HG02981 (cell line): ENCODE measurements at regions not wholly inside any gene's neighbourhood (a gene's known extent, or its start where the extent isn't known, plus 50 kb on each side); places are given as distances from the start of the nearest gene placed in this dataset.
"Not testable (repeated sequence)": the region's sequence is repeated elsewhere in the genome, so short reads cannot be mapped to it uniquely, and the experiment has no call there.

Source experiments
- ATAC-seq: cut with Tn5 transposase; IDR thresholded peaks from one replicate; pipeline ENCODE4 v1.9.1; 2021; ENCODE audit warnings: mild to moderate bottlenecking, moderate library complexity; ENCODE audit not compliant: unreplicated experiment

GRCh38 chr2:154507186-154507585, 191.3 kb upstream of the KCNJ3 start:
- no peak for ATAC-seq

- no peak for ATAC-seq
Observed at GRCh38 chr2:154518872-154519271, 179.6 kb upstream of the KCNJ3 start.

GRCh38 chr2:154520951-154521350, 177.5 kb upstream of the KCNJ3 start:
- ATAC-seq: not testable (repeated sequence)

GRCh38 chr2:154526234-154526633, 172.3 kb upstream of the KCNJ3 start:
- ATAC-seq: no peak

GRCh38 chr2:154527962-154528361, 170.5 kb upstream of the KCNJ3 start:
- no peak for ATAC-seq

GRCh38 chr2:154532004-154532403, 166.5 kb upstream of the KCNJ3 start:
- ATAC-seq: no peak

GRCh38 chr2:154532763-154533162, 165.7 kb upstream of the KCNJ3 start:
- no peak for ATAC-seq

GRCh38 chr2:154533300-154533940, 165.1 kb upstream of the KCNJ3 start:
- ATAC-seq: no peak

- no peak for ATAC-seq
Observed at GRCh38 chr2:154537024-154537423, 161.5 kb upstream of the KCNJ3 start.

GRCh38 chr2:154537843-154538450, 160.5 kb upstream of the KCNJ3 start:
- ATAC-seq: no peak

GRCh38 chr2:154546341-154546740, 152.2 kb upstream of the KCNJ3 start:
- ATAC-seq: no peak

- ATAC-seq: no peak
Observed at GRCh38 chr2:154549869-154550268, 148.6 kb upstream of the KCNJ3 start.

- no peak for ATAC-seq
Observed at GRCh38 chr2:154551649-154552048, 146.8 kb upstream of the KCNJ3 start.

GRCh38 chr2:154554046-154554445, 144.4 kb upstream of the KCNJ3 start:
- ATAC-seq: no peak

GRCh38 chr2:154555710-154556109, 142.8 kb upstream of the KCNJ3 start:
- ATAC-seq: no peak

- ATAC-seq: peak; percentile 63
Observed at GRCh38 chr2:154556146-154556545, 142.3 kb upstream of the KCNJ3 start.

- no peak for ATAC-seq
Observed at GRCh38 chr2:154556607-154557006, 141.9 kb upstream of the KCNJ3 start.

GRCh38 chr2:154557906-154558305, 140.6 kb upstream of the KCNJ3 start:
- no peak for ATAC-seq

GRCh38 chr2:154565433-154565832, 133.1 kb upstream of the KCNJ3 start:
- ATAC-seq: no peak

- no peak for ATAC-seq
Observed at GRCh38 chr2:154568413-154568812, 130.1 kb upstream of the KCNJ3 start.

GRCh38 chr2:154570501-154570900, 128.0 kb upstream of the KCNJ3 start:
- ATAC-seq: no peak

GRCh38 chr2:154576699-154577098, 121.8 kb upstream of the KCNJ3 start:
- not testable (repeated sequence) for ATAC-seq

GRCh38 chr2:154577390-154577789, 121.1 kb upstream of the KCNJ3 start:
- no peak for ATAC-seq
